Urinary bladder (tissue), 3 donors: ENCODE measurements at regions not wholly inside any gene's neighbourhood (a gene's known extent, or its start where the extent isn't known, plus 50 kb on each side); places are given as distances from the start of the nearest gene placed in this dataset.
"Not testable (repeated sequence)": the region's sequence is repeated elsewhere in the genome, so short reads cannot be mapped to it uniquely, and the experiment has no call there.

Experiments
- DNase-seq: peaks from one replicate; pipeline ENCODE4 v3.0.0-alpha.2; 2015; ENCODE audit errors: extremely low spot score
- H3K27ac ChIP-seq: one replicate; pipeline ENCODE4 v1.5.1; 2013; ENCODE audit warnings: low read depth, mild to moderate bottlenecking, moderate library complexity
- H3K36me3 ChIP-seq: one replicate; pipeline ENCODE4 v1.6.1; 2013; ENCODE audit warnings: mild to moderate bottlenecking, moderate library complexity; ENCODE audit not compliant: insufficient read depth
- H3K4me1 ChIP-seq: one replicate; pipeline ENCODE4 v1.6.1; 2013; ENCODE audit warnings: mild to moderate bottlenecking, moderate library complexity; ENCODE audit not compliant: insufficient read depth
- H3K4me3 ChIP-seq: one replicate; pipeline ENCODE4 v1.5.1; 2013; ENCODE audit warnings: low read depth, low read length
- WGBS: extraction: QIAGEN DNeasy Blood & Tissue Kit; methylation state at CpG from one replicate; pipeline ENCODE4 v1.1.7; 2013; 5-methylcytosine and 5-hydroxymethylcytosine counted together
- donor health status: healthy with polysubstance abuse.
- donor health status: healthy.

GRCh38 chr7:84941936-84942335 lies 244.9 kb downstream of the SEMA3D start:
- H3K27ac ChIP-seq = no peak overlapping the region
- H3K36me3 ChIP-seq = no peaks in the 10 kb centered on the region
- no peaks in the 10 kb centered on the region for H3K4me1 ChIP-seq
- H3K4me3 ChIP-seq = no peak overlapping the region
- no peak for DNase-seq
- 84% methylated on average over 4 of the region's 4 CpGs for WGBS

DNA sequence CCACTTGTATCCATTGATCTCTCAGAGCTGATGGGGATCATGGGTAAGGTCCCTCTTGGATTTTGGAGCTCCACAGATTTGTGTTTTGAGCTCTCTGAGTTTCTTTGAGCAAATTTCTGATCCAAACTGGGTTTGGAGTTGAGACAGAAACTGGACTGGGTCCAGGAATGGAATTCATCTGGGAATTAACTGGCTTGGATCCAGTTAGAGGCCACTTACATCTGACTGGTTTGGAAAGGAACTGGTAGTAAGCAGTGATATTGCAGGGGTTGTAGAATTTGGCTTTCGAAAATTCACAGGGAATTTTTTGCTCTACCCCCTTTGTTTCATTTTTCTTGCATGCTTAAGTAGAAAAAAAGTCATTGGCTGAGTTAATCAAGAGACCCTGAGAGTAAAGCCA lies 245.6 kb downstream of the SEMA3D start:
- no peak for DNase-seq
- H3K4me1 ChIP-seq = no peaks in the 10 kb centered on the region
- 76% methylated on average over 1 of the region's 1 CpG for WGBS

DNA sequence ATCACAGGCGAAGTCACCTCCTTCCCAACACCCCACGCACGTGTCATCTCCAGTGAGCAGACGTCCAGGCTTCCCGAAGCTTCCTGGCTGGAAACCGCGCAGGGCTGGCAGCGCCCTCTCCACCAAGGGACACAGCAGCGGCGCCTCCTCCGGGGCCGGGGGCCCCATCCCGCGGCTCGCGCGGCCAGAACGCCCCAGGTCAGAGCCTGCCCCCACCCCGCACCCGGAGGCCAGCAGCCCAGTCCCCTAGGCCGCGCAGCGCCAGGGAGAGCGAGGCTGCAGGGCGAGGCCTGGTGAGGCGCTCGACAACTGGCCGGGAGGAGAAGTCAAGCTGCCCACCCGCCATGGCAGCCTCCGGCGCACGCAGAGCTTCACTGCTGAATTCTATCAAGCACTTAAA lies 247.0 kb downstream of the SEMA3D start:
- 96% methylated on average over 32 of the region's 32 CpGs for WGBS
- H3K36me3 ChIP-seq = no peaks in the 10 kb centered on the region
- no peaks in the 10 kb centered on the region for H3K4me1 ChIP-seq
- no peak for DNase-seq
- no peak overlapping the region for H3K27ac ChIP-seq
- no peak overlapping the region for H3K4me3 ChIP-seq

More for the DNA sequence above, 245.6 kb downstream of the SEMA3D start:
- H3K27ac ChIP-seq = no peak overlapping the region
- no peak overlapping the region for H3K4me3 ChIP-seq
- H3K36me3 ChIP-seq = no peaks in the 10 kb centered on the region

DNA sequence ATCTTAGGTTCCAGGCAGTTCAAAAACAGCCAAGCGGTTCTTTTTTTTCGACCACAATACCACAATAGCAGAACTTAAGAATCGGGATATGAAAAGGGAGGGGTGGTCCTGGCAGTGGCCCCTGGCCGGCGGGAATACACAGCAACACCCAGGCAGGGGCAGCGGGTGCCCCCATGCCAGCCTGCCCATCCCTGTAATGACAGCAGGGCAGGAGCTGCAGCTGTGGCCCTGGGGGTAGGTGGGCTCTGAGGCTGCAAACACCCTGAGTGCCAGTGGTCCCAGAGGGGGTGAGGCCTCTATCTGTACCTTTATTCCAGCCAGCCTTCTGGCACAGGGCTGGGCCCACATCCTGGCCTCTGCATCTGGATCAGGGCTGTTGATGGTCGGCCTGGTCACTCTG lies 247.4 kb downstream of the SEMA3D start:
- DNase-seq = no peak
- Histone ChIP-seq H3K4me1 (no peaks in the 10 kb centered on the region), H3K27ac (no peak overlapping the region), H3K4me3 (no peak overlapping the region), H3K36me3 (no peaks in the 10 kb centered on the region)
- 96% methylated on average over 7 of the region's 7 CpGs for WGBS

DNA sequence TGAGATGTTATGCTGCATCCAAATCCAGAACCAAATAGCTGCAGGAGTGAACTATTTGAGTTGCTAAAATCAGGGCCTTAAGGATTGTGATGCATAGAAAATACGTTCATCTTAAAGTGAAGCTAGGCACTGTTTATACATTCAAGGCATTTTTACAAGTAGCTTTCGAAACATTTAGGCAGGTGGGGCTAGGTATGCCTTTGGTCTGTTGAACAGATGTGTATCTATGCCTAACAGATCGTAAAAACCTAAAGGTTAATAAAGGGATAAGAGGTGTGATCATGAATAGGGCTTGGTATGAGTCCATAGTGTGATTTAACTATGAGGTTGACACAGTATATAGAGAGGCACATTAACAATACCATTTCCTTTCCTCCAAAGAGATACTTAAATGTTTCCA lies 262.5 kb downstream of the SEMA3D start:
- no peak overlapping the region for H3K27ac ChIP-seq
- no peaks in the 10 kb centered on the region for H3K36me3 ChIP-seq
- 70% methylated on average over 3 of the region's 3 CpGs for WGBS
- no peak overlapping the region for H3K4me3 ChIP-seq
- no peaks in the 10 kb centered on the region for H3K4me1 ChIP-seq
- no peak for DNase-seq

GRCh38 chr7:84923348-84923747 lies 263.5 kb downstream of the SEMA3D start:
- 84% methylated on average over 1 of the region's 1 CpG for WGBS
- no peaks in the 10 kb centered on the region for H3K36me3 ChIP-seq
- DNase-seq = no peak
- H3K4me1 ChIP-seq = no peaks in the 10 kb centered on the region
- no peak overlapping the region for H3K4me3 ChIP-seq
- H3K27ac ChIP-seq = no peak overlapping the region

- Histone ChIP-seq H3K36me3 (no peaks in the 10 kb centered on the region), H3K4me1 (no peaks in the 10 kb centered on the region), H3K4me3 (no peak overlapping the region), H3K27ac (no peak overlapping the region)
- no peak for DNase-seq
- 89% methylated on average over 2 of the region's 2 CpGs for WGBS
Measured at GRCh38 chr7:84921154-84921553, 265.7 kb downstream of the SEMA3D start.

GRCh38 chr7:84916973-84917372 lies 269.9 kb downstream of the SEMA3D start:
- not testable (repeated sequence) for H3K4me1 ChIP-seq, H3K4me3 ChIP-seq, H3K27ac ChIP-seq, H3K36me3 ChIP-seq, DNase-seq
- 98% methylated on average over 8 of the region's 8 CpGs for WGBS

GRCh38 chr7:84916161-84916560 lies 270.7 kb downstream of the SEMA3D start:
- no peak for DNase-seq
- Histone ChIP-seq H3K36me3 (no peaks in the 10 kb centered on the region), H3K27ac (no peak overlapping the region), H3K4me1 (no peaks in the 10 kb centered on the region), H3K4me3 (no peak overlapping the region)
- 89% methylated on average over 3 of the region's 3 CpGs for WGBS

DNA sequence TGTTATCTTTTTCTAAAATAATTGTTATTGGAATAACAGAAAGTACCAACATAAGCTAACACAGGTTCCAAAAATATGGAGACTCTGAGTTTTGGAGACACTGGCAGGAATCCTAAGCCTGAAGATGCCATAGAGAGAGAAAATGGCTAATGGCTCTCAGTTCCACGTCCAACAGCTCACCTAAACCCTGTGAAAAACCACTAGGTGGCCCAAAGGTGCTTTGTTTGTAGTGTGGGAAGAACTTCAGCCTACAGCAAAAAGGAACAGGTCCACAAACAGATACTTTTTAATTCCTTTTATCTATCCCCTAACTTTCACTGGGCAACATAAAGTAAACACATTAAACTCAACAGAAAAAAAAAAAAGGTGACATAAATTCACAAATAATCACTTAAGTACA lies 272.3 kb downstream of the SEMA3D start:
- no peak for DNase-seq
- 81% methylated on average over 1 of the region's 1 CpG for WGBS

DNA sequence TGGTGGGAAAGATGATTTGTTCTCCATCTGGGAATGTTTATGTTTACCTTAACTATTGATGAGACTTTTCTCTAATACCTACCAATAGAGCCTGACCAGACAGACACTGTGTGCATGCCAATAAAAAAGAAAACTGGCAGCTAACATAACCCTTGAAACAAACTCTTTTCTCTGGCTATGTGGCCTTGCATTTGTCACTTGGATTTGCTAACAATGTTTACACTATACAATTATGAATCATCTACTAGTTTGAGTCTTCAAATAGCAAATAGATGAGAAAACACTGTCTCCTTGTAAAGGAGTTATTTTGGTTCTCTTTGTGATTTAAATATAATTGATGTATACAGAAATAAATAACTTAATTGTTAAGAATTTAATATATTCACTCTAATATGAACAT lies 273.1 kb downstream of the SEMA3D start:
- no peak overlapping the region for H3K27ac ChIP-seq
- no peaks in the 10 kb centered on the region for H3K4me1 ChIP-seq
- DNase-seq = no peak
- no peak overlapping the region for H3K4me3 ChIP-seq
- no peaks in the 10 kb centered on the region for H3K36me3 ChIP-seq

More for the DNA sequence above, 272.3 kb downstream of the SEMA3D start:
- Histone ChIP-seq H3K4me3 (no peak overlapping the region), H3K36me3 (no peaks in the 10 kb centered on the region), H3K4me1 (no peaks in the 10 kb centered on the region), H3K27ac (no peak overlapping the region)

- 65% methylated on average over 5 of the region's 5 CpGs for WGBS
- H3K4me3 ChIP-seq = no peak overlapping the region
- no peak overlapping the region for H3K27ac ChIP-seq
- no peaks in the 10 kb centered on the region for H3K4me1 ChIP-seq
- DNase-seq = no peak
- no peaks in the 10 kb centered on the region for H3K36me3 ChIP-seq
Measured at GRCh38 chr7:84912993-84913635, 273.7 kb downstream of the SEMA3D start.

DNA sequence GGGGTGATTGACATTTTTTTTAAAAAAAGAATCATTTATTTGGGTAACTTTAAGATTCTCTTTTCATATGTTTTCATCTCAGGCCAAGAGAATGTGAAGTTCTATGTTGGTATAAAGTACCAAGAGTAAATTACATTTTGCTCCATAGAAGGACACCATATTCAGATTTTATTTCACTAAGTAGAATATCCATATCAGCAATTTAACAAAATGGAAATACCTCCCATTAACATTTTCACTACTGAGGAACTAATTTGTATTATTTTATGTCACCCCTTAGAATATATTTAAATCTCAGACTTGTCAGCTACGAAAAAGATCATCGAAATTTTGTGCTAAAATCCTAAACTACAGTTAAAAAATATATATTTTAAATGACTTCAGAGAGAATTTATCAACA lies 274.3 kb downstream of the SEMA3D start:
- no peak overlapping the region for H3K4me3 ChIP-seq
- no peak for DNase-seq
- no peaks in the 10 kb centered on the region for H3K4me1 ChIP-seq
- 97% methylated on average over 2 of the region's 2 CpGs for WGBS
- H3K36me3 ChIP-seq = no peaks in the 10 kb centered on the region
- H3K27ac ChIP-seq = no peak overlapping the region

DNA sequence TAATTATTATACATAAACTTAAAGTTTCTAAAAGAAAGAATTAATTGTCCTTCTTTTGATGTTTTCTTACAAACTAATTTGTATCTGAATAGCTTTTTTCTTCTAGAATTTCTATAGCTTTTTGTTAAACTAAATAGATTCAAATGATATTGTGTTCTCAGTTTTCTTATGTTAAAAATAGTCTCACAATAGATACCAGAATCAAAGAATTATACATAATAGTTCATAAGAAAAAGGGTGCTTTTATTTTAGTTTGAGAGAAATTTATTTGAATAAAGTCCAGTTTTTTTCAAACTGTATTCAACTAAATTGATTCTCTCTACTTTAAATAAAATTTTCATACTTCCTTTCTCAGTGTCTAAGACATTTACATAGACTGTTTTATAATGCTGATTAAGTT lies 274.8 kb downstream of the SEMA3D start:
- no peak overlapping the region for H3K27ac ChIP-seq
- DNase-seq = no peak
- H3K36me3 ChIP-seq = no peaks in the 10 kb centered on the region
- no peak overlapping the region for H3K4me3 ChIP-seq
- no peaks in the 10 kb centered on the region for H3K4me1 ChIP-seq

- H3K36me3 ChIP-seq = no peaks in the 10 kb centered on the region
- no peak overlapping the region for H3K27ac ChIP-seq
- no peaks in the 10 kb centered on the region for H3K4me1 ChIP-seq
- H3K4me3 ChIP-seq = no peak overlapping the region
- 94% methylated on average over 4 of the region's 4 CpGs for WGBS
- no peak for DNase-seq
Measured at GRCh38 chr7:84911077-84911476, 275.8 kb downstream of the SEMA3D start.
